ENCODE measurements at regions not wholly inside any gene's neighbourhood (a gene's known extent, or its start where the extent isn't known, plus 50 kb on each side); places are given as distances from the start of the nearest gene placed in this dataset.
"Not testable (repeated sequence)": the region's sequence is repeated elsewhere in the genome, so short reads cannot be mapped to it uniquely, and the experiment has no call there.

DNA sequence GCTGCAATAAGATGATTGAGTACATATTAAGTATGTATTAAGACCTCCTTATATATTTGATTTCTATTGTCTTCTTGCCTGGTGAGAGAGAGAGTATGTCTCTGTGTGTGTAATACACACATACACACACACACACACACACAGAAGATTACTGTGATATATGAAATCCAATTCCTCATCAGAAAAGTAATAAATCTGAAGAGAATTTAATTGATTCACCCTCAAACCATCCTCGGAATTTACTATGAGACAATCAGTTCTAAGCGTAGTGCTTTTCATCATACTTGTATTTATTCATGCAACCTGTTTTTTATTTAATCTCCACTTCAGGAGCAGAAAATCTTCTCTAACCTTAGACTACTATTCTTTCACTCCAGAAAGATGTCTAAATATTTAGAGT lies 62.3 kb upstream of the TLL1 start:
- no peaks in the 10 kb centered on the region for H3K27me3 ChIP-seq (ENCODE audit: control insufficient read depth, insufficient read depth, low read length)
- DNase-seq (ENCODE audit: low read depth) (peak; percentile 37), FAIRE-seq (no peak)
- TF ChIP-seq, protein P1, sequence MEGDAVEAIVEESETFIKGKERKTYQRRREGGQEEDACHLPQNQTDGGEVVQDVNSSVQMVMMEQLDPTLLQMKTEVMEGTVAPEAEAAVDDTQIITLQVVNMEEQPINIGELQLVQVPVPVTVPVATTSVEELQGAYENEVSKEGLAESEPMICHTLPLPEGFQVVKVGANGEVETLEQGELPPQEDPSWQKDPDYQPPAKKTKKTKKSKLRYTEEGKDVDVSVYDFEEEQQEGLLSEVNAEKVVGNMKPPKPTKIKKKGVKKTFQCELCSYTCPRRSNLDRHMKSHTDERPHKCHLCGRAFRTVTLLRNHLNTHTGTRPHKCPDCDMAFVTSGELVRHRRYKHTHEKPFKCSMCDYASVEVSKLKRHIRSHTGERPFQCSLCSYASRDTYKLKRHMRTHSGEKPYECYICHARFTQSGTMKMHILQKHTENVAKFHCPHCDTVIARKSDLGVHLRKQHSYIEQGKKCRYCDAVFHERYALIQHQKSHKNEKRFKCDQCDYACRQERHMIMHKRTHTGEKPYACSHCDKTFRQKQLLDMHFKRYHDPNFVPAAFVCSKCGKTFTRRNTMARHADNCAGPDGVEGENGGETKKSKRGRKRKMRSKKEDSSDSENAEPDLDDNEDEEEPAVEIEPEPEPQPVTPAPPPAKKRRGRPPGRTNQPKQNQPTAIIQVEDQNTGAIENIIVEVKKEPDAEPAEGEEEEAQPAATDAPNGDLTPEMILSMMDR (IDR thresholded peaks at IDR 0.05; ENCODE audit: insufficient read depth, low read length, severe bottlenecking), result no peak
- no peaks in the 10 kb centered on the region for H3K36me3 ChIP-seq (ENCODE audit: control insufficient read depth, insufficient read depth, low read length)
- H3K4me3 ChIP-seq (ENCODE audit: low read depth, low read length), result no peak overlapping the region

DNA sequence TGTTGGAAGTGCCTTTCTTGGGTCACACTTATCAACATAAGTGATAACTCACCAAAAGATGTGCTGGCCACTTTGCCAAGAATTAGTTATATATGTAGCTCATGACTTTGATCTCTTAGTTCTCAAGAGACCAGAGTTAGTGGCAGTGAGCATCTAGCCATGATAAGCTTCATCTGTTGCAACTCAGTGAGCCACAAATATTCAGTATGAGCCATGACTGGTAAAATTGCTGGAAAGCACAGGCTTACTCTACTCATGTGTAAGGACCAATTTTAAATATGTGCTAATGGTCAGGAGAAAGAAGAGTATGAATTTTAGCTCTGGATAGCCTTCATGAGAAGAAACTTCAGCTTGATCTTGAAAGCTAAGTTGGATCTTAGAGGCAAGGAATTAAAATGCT lies 59.4 kb upstream of the TLL1 start:
- Histone ChIP-seq H3K27me3 (ENCODE audit: control insufficient read depth, insufficient read depth, low read length) (no peaks in the 10 kb centered on the region), H3K36me3 (ENCODE audit: control insufficient read depth, insufficient read depth, low read length) (no peaks in the 10 kb centered on the region), H3K4me3 (ENCODE audit: low read depth, low read length) (no peak overlapping the region)
- no peak for FAIRE-seq
- TF ChIP-seq, protein P1 (IDR thresholded peaks at IDR 0.05; ENCODE audit: insufficient read depth, low read length, severe bottlenecking), result no peak
- peak; percentile 38 for DNase-seq (ENCODE audit: low read depth)

DNA sequence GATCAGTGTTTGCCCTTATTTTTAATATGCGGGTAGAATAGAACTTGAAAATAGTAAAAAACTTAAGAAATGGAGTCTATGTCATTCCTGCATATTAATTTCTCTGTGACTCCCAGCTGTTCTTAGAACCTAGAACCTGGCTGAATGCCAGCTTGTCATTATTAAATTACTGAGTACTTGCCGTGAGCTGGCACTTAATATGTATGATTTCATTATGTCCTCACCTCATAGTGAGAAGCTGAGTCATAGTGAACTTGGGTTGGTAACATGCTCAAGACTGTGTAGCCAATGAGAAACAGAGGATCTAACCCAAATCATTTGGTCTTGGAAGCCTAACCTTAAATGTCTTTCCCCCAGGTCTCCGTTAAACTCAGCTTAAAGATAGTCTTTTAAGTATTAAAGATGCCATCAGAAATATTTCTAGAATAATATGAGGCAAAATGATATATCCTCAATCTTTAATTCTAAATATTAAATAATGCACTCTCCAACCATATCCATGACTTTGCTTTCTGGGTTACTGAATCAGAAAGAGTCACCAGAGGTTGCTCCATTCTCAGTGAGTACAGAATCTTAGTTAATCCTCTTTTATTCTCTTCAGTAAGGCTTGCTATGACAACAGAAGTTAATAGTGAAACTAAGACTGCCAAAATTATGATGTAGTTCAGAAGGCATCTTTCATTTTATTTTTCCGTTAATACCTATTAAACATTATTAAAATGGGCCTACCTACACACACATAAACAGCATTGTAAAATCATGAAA lies 58.6 kb upstream of the TLL1 start:
- no peak overlapping the region for H3K4me3 ChIP-seq (ENCODE audit: low read depth, low read length)
- peak; percentile 94 for DNase-seq (ENCODE audit: low read depth)
- no peaks in the 10 kb centered on the region for H3K36me3 ChIP-seq (ENCODE audit: control insufficient read depth, insufficient read depth, low read length)
- FAIRE-seq, result no peak
- TF ChIP-seq, protein P1 (IDR thresholded peaks at IDR 0.05; ENCODE audit: insufficient read depth, low read length, severe bottlenecking), result no peak
- H3K27me3 ChIP-seq (ENCODE audit: control insufficient read depth, insufficient read depth, low read length), result no peaks in the 10 kb centered on the region

DNA sequence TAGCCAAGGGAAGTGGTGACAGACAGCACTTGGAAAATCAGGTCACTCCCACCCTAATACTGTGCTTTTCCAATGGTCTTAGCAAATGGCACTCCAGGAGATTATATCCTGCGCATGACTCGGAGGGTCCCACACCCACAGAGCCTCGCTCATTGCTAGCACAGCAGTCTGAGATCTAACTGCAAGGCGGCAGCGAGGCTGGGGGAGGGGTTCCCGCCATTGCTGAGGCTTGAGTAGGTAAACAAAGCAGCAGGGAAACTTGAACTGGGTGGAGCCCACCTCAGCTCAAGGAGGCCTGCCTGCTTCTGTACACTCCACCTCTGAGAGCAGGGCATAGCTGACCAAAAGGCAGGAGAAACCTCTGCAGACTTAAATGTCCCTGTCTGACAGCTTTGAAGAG lies 53.9 kb upstream of the TLL1 start:
- not testable (repeated sequence) for H3K36me3 ChIP-seq (ENCODE audit: control insufficient read depth, insufficient read depth, low read length); H3K4me3 ChIP-seq (ENCODE audit: low read depth, low read length); H3K27me3 ChIP-seq (ENCODE audit: control insufficient read depth, insufficient read depth, low read length); DNase-seq (ENCODE audit: low read depth); FAIRE-seq
